ENCODE measurements at regions not wholly inside any gene's neighbourhood (a gene's known extent, or its start where the extent isn't known, plus 50 kb on each side); places are given as distances from the start of the nearest gene placed in this dataset.
"Not testable (repeated sequence)": the region's sequence is repeated elsewhere in the genome, so short reads cannot be mapped to it uniquely, and the experiment has no call there.

DNA sequence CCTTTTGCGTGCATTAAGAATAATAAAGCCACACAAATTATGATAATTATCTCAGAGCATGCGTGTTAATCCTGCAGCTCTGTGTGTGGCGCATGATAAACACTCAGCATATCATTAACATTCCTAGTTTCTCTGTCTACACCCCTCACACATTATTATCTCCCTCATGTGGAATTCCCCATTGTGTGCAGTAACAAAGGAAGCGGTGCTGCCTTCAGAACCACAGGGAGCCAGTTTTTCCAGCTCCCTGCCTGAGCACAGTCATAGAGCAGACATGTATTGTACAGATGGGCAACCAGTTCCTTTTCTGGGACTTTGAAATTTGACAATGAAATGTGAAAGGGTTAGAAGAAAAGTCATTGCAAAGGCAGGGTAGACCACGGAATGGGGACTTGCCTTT, 1365.5 kb upstream of the CDH9 start:
- DNase-seq (ENCODE audit: low spot score) = no peak

DNA sequence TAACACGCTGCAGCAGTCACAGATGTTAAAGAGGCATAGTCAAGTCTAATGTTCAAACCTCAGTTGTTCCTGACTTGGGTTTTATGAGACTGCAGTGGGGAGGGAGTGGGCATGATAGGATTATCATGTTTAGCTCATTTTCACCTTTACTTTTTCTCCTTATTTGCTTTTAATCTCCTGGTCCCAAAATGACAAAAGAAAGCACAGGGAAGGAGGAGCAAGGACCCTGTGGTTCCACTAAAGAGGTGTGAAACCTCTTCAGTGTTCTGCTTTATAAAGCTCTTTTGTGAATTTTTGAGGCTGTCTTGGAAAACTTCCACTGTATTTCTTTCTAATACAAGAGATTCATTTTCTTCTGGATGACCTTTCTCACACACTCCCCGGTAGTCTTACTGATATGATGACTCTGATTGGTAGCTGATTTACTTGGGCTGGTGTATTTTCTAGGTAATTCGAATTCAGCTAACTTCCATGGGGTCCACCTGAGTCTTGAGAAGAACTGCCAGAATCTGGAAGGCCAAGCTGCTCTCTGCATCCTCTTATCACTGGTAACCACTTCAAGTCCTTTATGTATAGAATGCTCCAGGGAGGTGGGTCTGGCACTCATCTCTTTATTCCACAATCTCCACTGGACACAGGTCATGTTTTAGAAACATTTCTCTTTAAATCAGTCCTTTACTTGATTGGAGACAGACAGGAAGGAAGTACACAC, 1364.4 kb upstream of the CDH9 start:
- no peak for DNase-seq (ENCODE audit: low spot score)

DNA sequence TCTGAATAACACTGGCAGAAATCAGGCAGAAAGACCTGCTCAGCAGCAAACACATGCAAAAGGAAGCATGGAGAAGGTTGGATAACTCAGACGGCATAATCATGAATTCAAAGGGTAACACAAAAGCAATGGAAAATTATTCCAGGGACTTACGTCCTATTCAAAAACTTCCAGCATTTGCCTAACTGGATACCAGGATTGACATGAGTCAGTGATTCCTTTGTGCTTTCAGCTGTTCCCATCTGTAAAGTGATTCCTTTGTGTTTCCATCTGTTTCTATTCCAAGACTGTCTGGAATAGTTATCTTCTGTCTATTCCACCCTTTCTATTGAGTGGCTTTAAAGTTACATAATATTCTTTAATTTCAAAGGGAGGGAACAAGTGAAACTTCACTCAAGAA, 1361.7 kb upstream of the CDH9 start:
- DNase-seq (ENCODE audit: low spot score) = no peak

DNA sequence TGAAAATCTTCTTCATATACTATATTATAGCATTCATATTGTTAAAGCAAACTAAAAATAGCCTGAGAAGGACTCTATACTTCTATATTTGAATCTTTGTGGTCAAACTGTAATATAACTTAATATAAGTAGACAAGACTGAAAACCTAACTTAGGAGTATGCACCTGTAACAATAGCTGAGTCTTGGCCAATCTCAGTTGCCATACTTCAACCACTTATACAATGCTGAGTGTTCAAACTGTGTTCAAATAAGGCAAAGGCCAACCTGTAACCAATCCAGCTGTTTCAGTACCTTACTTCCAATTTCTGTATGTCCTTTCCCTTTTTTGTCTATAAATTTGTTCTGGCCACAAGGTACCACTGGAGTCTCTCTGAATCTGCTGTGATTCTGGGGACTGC, 1360.8 kb upstream of the CDH9 start:
- DNase-seq (ENCODE audit: low spot score) = no peak

DNA sequence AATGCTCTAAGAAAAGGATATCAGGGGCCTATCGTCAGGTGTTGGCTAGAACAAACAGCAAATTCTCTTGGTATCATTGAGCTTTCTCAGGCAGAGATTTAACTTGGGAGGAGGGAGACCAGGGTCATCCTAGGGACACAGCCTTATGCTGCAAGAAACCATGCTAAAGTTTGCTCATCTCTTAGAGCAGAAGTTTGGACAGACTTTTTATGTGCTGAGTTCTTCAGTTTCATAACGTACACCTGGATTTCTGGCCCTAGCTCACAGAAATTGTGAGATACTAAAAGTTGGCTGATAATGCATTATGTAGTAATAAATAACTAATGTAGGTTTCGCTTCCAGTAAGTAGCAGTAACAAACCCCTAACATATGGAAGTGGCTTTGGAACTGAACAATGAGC, 1359.8 kb upstream of the CDH9 start:
- no peak for DNase-seq (ENCODE audit: low spot score)

DNA sequence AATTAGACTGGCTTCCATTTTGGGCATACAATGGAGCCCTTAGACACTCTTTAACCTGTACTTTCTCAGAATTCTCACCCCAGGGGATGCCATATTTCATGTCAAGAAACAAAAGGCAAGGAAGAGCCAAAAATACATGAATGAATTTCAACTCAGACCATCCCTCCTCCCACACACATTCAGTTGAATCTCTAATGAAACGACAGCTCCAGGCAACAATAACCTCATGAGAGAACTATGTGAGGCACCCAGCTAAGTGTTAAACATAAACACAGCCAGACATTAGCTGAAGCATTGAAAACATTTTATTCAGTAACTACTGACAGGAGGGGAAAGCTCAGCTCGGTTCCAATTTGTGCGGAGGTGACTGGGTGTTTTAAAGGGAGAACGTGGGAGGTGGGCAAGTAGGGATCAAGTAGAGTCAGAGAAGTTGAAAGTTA, 1359.1 kb upstream of the CDH9 start:
- DNase-seq (ENCODE audit: low spot score) = no peak

DNA sequence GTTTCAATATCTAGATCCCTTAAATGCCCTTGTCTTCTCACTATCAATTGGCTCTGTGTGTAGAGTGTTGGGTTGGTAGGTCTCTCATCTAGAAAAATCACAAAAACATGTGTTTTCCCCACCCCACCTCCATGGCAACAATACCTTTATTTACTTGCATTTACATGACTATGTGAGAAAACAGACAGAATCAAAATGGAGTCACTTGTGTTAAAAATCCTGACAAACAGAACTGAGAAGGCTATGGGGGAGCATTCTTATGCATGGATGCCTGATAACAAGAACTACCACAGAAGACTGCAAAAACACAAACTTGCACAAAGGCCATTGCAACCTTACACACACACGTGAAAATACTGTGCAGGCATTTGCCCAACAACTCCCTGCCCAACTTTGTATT, 1352.9 kb upstream of the CDH9 start:
- DNase-seq (ENCODE audit: low spot score) = no peak

DNA sequence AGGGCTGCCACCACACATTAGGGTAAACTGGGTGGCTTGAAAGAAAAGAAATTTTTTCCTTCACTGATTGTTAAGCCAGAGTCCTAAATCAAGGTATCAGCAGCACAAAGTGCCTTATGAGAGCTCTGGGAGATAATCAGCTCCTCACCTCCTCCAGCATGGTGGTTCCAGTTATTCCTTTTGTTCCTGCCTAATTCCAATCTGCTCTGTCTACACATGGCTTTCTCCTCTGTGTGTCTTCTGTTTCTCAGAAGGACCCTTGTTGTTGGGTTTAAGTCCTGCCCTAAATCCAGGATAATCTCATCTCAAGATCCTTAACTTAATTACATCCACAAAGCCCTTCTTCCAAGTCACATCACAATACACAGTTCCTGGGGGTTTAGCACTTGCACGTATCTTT, 1352.0 kb upstream of the CDH9 start:
- DNase-seq (ENCODE audit: low spot score) = no peak

DNA sequence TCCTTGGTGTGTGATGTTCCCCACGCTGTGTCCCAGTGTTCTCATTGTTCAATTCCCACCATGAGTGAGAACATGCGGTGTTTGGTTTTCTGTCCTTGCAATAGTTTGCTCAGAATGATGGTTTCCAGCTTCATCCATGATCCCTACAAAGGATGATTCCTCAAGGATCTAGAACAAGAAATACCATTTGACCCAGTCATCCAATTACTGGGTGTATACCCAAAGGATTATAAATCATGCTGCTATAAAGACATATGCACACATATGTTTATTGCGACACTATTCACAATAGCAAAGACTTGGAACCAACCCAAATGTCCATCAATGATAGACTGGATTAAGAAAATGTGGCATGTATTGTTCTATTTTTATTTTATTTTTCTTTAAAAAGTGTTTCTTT, 1351.3 kb upstream of the CDH9 start:
- DNase-seq (ENCODE audit: low spot score) = not testable (repeated sequence)

DNA sequence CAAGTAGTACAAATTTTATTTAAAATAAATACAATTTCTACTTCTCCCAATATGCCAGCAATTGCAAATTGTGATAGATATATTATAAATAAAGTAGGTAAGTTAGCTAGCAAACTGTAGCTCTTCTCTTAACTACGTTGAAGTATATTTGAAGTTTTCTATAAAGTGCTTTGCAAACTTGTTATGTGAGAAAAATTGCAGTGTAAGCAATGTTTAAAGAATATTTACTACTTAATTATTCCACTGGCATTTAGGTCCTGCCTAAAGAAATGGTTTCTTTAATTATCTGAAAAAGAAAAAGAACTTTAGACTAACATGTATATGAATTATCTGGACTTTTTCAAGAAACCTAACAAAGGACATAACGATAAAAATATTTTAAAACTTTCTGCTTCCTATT, 1350.0 kb upstream of the CDH9 start:
- DNase-seq (ENCODE audit: low spot score) = no peak

DNA sequence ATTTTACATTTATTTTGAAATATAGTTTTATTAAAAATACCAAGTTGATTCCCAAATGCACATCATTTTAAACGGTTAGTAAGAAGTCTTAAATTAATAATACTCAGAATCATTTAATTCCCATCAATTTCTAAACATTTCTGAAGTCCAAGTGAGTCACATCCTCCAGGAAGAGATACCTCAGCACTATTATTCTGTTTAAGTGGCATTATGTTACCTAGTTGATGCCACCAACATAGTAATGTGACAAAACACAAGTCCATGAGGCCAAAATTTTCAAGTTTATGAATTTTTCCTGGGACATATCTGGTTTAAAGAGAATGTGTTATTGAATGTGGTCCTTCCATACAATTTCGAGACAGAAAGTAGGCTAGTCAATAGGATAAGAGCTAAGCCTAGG, 1348.3 kb upstream of the CDH9 start:
- DNase-seq (ENCODE audit: low spot score) = no peak

DNA sequence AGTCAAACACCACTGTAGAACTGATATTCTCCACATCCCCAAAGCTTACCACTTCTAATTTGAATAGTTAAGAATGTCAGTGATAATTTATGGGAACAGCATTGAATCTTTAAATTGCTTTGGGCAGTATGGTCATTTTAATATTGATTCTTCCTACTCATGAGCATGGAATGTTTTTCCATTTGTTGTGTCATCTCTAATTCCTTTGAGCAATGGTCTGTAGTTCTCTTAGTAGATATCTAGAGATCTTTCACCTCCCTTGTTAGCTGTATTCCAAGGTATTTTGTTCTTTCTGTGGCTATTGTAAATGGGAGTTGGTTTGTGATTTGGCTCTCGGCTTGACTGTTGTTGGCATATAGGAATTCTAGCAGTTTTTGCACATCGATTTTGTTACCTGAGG, 1341.8 kb upstream of the CDH9 start:
- DNase-seq (ENCODE audit: low spot score) = no peak

DNA sequence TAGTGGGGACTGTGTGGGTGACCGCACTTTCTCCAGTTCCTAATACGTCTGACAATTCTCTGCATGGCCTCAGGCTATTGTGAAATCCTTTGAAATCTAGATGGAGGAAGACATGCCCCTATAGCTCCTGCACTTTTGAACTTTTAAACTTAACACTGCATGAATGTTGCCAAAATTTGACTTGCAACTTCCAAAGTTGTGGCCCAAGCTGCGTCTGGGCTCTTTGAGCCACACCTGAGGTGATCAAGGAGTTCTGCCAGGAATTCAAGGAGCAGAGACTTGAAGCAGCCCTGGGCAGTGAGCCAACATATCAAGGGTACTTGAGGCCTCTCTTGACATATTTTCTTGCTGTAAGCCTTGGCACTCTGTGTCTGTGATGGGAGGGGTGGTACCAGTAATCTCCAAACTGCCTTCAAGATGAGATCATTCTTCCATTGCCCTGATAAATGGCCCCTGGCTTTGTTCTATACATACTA, 1336.1 kb upstream of the CDH9 start:
- DNase-seq (ENCODE audit: low spot score) = no peak

DNA sequence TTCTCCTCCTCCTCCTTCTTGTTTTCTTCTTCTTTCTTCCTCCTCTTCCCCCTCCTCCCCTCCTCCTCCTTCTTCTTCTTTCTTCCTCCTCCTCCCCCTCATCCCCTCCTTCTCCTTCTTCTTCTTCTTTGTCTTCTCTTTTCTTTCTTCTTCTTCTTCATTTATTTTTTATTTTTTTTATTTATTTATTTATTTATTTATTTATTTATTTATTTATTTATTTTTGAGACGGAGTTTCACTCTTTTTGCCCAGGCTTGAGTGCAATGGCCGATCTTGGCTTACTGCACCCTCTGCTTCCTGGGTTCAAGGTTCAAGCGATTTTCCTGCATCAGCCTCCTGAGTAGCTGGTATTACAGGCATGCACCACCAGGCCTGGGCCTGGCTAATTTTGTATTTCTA, 1332.5 kb upstream of the CDH9 start:
- DNase-seq (ENCODE audit: low spot score) = no peak

DNA sequence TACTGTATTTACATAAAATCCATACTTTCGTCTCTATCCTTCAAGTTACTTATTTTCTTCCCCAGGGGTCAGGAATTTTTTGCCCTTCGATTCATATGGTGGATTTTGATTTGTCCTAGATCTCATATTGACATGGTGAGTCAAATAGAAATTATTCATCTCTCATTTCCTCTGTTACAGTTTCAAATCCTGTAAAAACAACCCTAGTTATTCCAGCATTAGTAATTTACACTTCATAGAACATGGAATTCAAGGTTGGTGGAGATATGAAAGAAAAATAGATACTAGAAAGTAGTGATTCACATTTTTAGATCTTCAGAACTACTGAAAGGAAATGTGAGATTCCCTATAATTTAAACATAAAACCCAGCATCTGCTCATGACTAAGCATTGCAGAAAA, 1331.0 kb upstream of the CDH9 start:
- DNase-seq (ENCODE audit: low spot score) = no peak

DNA sequence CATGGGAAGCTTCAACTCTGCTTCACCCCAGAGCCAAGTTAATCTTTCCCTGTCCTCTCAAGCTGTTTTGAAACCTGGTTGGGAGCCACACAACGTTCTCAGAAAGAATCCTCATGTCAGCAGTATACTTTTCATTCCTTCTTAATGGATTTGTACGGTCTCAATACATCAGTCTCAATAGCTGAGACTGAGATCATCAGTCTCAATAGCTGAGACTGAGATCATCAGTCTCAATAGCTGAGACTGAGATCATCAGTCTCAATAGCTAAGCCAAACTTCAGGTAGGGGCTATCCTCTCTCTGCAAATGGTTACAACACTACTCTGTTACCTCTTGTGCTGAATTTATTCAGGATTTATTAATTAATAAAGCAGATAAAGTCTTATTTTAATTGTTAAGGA, 1317.4 kb upstream of the CDH9 start:
- DNase-seq (ENCODE audit: low spot score) = no peak

DNA sequence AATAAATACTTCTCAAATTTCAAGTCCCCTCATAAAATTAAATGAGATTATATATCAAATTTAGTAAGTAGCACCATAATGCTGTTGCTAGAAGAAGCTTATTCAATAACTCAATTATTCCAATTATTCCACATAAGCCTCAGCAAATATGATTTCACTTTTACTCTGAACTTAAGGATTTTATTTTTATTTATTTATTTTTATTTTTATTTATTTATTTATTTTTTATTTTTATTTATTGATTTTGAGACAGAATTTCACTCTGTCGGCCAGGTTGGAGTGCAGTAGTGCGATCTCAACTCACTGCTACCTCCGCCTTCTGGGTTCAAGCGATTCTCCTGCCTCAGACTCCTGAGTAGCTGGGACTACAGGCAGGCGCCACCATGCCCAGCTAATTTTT, 1308.3 kb upstream of the CDH9 start:
- no peak for DNase-seq (ENCODE audit: low spot score)

DNA sequence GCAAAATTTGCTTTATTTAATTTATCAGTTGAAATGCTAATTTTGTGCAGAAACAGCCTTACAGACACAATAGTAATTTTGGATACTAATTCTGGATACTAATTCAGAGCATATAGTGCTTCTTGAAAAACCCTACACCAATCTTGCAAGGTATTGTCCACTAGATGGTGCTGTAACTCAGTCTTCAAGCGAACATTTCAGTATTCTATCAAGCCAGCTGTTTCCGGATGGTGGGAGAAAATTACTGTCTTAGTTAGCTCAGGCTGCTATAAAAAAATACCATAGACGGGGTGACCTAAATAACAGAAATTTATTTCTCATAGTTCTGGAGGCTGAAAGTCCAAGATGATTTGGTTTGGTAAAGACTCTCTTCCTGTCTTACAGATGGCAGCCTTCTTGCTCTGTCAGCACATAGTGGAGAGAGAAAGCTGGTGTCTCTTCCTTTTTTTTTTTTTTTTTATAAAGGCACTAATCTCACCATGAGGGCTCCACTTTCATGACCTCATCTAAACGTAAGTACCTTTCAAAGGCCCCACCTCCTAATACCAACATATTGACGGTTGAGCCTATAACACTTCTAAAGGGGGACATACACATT, 1306.5 kb upstream of the CDH9 start:
- no peak for DNase-seq (ENCODE audit: low spot score)

DNA sequence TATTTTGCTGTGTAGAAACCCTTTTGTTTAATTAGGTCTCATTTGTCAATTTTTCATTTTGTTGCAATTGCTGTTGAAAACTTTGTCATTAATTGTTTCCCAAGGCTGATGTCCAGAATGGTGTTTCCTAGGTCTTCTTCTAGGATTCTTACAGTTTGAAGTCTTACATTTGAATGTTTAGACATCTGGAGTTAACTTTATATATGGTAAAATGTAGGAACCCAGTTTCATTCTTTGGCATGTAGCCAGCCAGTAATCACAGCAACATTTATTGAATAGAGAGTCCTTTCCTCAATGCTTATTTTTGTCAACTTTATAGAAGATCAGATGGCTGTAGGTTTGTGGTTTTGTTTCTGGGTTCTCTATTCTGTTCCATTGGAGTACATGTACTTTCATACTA, 1290.8 kb upstream of the CDH9 start:
- DNase-seq (ENCODE audit: low spot score) = no peak

DNA sequence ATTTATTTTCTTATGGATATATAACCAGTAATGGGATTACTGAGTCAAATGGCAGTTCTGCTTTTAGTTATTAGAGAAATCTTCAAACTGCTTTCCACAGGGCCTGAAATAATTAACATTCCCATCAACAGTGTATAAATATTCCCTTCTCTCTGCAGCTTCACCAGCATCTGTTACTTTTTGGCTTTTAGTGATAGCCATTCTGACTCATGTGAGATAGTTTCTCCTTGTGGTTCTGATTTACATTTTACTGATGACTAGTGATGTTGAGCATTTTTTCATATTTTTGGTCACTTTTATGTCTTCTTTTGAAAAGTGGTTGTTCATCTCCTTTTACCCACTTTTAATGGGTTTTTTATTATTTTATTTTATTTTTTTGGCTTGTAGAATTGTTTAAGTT, 1290.3 kb upstream of the CDH9 start:
- DNase-seq (ENCODE audit: low spot score) = no peak

DNA sequence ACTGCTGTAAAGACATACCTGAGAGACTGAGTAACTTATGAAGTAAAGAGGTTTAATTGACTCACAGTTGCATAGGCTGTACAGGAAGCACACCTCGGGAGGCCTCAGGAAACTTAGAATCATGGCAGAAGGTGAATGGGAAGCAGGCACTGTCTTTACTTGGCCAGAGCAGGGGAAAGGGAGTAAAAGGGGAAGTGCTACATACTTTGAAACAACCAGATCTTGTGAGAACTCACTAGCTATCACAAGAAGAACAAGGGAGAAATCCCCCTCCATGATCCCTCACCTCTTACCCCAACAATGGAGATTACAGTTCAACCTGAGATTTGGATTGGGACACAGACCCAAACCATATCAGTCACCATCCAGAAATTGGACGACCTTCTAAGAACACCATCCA, 1285.8 kb upstream of the CDH9 start:
- DNase-seq (ENCODE audit: low spot score) = no peak

DNA sequence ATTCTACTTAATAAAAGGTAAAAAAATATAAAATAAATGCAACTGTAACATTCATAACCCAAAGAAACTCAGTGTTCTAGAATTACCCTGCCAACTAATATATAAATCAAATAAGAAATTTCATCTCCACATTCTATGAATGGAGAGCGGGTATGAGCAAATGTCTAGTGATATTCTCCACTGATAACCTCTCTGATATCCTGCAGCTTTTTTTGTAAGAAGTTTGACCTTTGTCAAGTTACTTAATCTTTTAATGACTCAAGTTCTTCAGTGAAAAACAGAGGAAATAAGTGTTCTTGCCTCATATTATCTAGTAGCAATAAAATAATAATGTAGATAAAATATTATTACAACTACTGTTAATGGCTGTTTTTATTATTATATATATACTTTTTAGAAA, 1275.6 kb upstream of the CDH9 start:
- DNase-seq (ENCODE audit: low spot score) = no peak

DNA sequence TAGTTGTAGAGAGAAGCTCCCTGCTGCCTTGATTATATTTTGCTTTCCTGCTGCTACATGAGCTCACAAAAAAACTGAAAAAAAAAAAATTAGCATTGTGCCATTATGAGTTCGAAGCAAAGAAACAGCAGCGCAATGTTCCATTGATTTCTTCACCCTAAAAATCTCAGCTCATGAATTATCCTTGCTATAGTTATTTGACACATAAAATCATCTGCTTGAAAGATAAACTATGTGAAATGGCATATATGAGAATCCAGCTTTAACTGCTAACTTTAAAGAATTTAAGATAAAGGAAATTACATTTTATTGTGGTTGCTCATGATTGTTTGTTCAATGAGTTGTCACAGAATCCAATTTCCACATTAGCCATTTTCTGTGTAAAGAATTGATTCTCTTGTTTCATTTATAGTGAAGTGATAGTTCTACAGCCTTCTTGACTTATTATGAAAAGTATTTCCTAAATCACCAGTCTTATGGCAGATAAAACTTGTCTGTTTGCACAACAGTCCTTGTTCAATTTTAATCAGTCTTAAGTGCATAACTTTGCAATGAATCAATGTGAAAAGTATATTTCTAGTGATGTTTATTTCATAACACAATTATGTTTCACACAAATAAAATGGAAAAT, 1275.0 kb upstream of the CDH9 start:
- DNase-seq (ENCODE audit: low spot score) = no peak

All from ureter (tissue), 1 donor.